ENCODE measurements at regions not wholly inside any gene's neighbourhood (a gene's known extent, or its start where the extent isn't known, plus 50 kb on each side); places are given as distances from the start of the nearest gene placed in this dataset.

DNA sequence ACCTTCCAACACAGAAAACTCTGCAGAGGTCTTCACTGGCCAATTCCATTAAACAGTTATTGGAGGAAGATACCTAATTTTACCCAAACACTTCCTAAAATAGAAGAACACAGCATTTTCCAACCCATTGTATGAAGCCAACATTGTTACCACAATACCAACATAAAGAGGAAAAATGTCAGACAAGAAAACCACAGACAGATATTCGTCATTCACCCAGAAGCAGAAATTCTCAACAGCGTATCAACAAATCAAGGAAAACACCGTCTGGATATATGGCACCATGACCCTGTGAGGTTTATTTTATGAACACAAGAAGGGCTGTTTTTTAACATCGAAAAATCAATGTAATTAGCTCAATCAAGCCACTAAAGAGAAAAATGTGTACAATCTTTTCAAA is 255.6 kb downstream of the ASMT start:
- TF ChIP-seq POLR2A (IDR thresholded peaks at IDR 0.05): no peak
- TF ChIP-seq, protein P1, sequence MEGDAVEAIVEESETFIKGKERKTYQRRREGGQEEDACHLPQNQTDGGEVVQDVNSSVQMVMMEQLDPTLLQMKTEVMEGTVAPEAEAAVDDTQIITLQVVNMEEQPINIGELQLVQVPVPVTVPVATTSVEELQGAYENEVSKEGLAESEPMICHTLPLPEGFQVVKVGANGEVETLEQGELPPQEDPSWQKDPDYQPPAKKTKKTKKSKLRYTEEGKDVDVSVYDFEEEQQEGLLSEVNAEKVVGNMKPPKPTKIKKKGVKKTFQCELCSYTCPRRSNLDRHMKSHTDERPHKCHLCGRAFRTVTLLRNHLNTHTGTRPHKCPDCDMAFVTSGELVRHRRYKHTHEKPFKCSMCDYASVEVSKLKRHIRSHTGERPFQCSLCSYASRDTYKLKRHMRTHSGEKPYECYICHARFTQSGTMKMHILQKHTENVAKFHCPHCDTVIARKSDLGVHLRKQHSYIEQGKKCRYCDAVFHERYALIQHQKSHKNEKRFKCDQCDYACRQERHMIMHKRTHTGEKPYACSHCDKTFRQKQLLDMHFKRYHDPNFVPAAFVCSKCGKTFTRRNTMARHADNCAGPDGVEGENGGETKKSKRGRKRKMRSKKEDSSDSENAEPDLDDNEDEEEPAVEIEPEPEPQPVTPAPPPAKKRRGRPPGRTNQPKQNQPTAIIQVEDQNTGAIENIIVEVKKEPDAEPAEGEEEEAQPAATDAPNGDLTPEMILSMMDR (IDR thresholded peaks at IDR 0.05): no peak

Measured in Peyer's patch (tissue), 4 donors.